GM19467 (cell line): ENCODE measurements at regions not wholly inside any gene's neighbourhood (a gene's known extent, or its start where the extent isn't known, plus 50 kb on each side); places are given as distances from the start of the nearest gene placed in this dataset.
"Not testable (repeated sequence)": the region's sequence is repeated elsewhere in the genome, so short reads cannot be mapped to it uniquely, and the experiment has no call there.

Experiments used
- ATAC-seq: cut with Tn5 transposase; IDR thresholded peaks from one replicate; pipeline ENCODE4 v1.9.1; 2021; ENCODE audit warnings: mild to moderate bottlenecking, moderate library complexity; ENCODE audit not compliant: unreplicated experiment

DNA sequence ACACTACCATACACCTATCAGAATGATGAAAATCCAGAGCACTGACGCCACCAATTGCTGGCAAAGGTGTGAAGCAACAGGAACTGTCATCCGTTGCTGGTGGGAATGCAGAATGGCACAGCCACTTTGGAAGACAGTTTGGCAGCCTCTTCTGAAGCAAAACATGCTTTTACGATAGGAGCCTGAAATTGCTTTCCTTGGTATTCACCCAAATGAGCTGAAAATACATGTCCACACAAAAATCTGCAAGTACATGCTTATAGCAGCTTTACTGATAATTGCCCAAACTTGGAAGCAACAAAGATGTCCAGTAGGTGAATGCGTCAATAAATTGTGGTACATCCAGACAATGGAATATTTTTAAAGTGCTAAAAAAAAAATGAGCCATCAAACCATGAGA lies 322.8 kb upstream of the FAT1 start:
- no peak for ATAC-seq

DNA sequence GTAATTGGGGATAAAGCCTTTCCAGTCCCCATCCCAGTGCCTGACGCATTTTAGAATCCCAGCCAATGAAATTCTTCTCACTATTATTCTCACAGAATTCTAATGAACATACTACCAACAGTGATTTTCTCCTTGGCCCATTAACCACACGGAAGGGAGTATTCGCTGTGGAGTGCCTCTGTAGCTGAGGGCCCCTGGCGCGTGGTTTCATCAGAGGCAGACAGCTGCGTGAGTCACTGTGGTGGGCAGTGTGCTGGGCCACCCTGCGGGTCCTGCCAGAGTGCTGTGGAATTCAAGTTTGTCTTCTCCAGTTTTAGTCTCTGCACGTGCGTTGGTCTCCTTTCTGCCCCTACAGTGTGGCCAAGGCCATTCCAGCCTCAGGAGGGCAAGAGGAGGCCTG lies 335.4 kb upstream of the FAT1 start:
- ATAC-seq = no peak

DNA sequence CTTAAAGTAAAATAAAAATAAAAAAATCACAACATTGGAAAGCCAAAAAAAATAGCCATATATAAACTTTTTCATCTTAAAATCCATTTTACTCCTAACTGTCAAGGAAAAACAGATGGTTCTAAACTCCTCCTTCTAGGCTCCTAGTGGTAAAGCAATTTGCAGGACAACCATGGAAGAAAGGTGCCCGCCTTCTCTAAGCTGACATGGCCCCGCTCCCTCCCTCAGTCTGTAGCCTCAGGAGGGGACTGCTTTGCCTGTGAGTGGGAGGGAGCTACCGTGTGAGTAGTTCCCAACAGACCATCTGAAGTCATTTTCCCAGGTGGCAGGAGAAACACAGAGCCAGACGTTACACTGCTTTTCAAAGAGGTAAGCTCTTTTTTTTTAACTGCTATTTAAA lies 336.2 kb upstream of the FAT1 start:
- no peak for ATAC-seq

DNA sequence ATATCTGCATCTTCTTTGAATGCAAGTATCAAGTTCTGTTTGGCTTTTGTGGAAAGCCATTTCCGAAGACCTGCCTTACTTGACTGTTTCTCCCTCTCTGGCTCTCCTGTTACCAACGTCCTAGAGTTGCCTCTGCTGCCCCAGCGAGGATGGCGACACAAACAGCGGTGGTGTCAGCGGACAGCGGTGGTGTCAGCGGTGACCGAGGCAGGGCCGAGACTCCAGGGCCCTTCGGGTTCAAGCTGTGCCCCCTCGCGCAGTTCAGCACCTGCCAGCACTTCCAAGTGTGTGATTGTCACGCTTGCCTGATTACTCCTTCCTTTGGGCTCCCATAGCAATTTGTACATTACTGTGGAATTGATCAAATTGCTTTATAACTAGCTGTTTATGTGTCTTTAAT lies 336.9 kb upstream of the FAT1 start:
- ATAC-seq = no peak

DNA sequence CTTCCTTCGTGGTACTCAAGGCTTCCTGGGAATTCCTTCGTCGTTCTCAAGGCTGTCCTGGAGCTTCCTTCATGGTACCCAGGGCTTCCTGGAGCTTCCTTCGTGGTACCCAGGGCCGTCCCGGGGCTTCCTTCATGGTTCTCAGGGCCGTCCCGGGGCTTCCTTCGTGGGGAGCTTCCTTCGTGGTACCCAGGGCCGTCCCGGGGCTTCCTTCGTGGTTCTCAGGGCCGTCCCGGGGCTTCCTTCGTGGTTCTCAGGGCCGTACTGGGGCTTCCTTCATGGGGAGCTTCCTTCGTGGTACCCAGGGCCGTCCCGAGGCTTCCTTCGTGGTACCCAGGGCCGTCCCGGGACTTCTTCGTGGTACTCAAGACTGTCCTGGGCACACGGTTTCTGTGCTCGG lies 339.6 kb upstream of the FAT1 start:
- ATAC-seq = no peak

DNA sequence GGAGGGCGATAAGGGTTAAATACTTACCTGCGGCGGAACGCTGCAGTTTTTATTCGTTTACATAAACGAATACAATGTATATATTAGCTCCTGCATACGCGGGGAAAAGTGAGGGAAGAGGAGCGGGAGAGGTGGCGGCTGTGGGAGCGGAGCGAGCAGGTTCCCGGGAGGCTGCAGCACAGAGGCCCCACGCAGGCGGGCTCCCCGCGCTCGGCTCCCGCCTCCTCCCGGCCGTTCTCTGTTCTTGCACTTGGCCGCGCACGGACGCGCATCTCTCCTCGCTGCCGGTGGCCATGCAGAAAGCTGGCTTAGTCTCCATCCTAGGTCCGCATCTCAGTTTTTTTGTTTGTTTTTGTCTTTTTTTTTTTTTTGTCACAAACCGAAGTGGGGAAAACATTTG lies 340.4 kb upstream of the FAT1 start:
- ATAC-seq = no peak

DNA sequence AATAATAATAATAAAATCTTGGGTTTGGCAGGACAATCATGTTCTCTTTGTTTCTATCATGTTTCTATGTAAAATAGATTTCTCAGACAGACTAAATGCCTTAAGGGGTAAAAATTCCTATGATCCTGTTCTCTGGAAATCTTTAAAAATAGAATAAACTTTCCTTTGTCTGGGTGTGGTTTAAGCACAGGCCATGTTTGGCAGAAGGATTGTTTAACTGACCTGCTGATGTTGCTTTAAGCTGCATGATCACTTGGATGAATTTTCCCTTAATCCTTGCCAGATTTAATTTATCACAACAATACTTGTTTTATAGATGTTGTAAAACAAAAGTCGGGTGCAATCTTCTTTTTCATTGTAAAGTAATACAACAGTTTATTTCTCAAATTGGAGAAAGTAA lies 341.7 kb upstream of the FAT1 start:
- no peak for ATAC-seq

DNA sequence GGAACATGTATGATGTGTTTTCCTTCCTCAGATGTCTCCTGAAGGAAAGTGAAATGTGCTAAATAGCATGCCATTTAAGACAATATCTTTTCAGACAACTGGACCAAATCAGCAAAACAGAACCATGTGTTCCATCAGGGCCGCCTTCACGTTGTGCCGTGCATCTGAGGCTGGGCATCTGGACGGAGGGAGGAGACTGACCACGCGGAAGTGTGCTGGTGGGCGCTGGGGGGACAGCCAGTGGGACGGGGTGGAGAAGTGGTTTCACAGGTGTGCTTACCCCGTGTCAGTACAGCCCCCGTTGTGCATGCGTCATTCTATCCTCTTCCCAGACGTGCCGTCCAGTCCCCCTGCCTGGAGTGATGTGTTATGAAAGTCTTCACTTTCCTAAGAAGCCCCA lies 342.1 kb upstream of the FAT1 start:
- no peak for ATAC-seq

DNA sequence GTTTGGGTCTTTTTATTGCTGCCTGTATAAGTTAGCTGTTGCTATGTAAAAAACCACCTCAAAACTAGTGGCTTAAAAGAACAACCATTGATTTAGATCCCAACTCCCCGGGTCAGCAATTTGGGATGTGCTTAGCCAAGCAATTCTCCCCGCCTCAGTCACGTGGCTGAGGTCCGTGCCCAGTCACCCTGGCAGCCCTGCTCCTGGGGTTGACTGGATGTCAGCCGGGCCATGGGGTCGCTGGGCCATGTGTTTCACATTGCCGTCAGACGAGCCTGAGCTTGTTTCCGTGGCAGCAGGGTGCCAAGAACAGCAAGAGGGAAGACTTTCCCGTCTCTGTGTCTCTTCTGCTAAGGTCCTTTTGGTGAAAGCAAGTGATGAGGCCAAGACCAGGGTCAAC lies 345.7 kb upstream of the FAT1 start:
- ATAC-seq = no peak

DNA sequence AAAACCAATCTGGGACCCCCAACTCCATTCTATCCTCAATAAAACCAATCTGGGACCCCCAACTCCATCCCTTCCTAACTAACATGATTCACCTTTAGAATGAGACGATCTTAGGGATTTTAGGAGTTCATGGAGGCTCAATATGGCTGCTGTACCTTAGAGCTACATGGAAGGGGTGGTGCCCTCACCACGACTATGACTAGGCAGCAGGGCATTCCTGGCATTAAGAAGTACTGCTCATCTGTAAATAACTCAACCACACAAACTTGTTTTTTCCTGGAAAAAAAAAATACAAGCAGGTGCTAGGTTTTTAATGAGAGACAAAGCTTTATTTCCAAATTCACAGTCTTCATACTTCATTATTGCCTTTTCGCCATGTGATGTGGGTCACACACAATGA lies 346.5 kb upstream of the FAT1 start:
- ATAC-seq = no peak

DNA sequence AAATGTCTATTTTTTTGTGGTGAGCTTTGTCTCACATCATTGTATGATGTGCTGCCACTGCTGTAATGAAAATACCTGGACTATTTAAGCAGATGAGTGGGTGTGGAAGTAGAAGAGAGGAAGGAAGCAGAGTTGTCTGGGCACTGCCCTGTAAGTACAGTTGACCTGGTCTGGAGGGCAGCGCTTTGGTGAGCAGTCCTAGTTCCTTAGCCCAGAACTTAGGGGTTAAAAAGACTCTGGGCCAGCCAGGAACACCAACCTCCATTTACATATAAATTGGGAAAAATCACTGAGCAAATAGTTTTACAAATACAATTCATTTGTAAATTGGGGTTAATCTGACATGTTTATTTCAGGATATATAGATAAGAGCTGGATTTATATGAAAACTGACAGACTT lies 347.1 kb upstream of the FAT1 start:
- no peak for ATAC-seq

DNA sequence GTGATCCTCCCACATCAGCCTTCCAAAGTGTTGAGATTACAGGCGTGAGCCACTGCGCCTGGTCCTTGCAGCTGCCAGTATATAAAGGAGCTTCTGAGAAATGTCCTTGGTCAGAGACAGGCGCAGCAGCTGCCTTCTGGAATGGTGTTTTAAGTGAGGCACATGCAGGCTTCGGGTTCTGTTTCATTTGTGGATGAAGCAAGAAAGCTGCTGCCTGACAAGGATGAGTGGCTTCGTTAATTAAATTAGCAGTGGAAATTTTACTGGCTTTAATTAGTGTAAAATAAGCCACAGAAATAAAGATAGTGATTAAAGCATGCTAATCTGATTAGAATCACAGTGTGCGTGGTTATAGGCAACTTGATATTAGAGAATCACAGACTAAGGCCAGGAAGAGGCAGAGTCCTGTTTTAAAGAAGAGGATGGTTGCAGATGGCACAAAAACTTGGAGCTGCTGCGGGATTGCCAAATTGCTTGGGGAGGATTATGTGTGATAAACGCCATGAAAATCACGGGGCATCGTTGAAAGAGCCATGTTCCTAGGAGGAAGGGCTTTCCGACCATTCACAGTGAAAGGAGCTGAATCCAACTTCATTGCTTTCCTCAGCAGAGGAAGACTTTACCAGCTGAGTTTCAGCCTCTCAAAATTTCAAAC lies 348.4 kb upstream of the FAT1 start:
- ATAC-seq = no peak

DNA sequence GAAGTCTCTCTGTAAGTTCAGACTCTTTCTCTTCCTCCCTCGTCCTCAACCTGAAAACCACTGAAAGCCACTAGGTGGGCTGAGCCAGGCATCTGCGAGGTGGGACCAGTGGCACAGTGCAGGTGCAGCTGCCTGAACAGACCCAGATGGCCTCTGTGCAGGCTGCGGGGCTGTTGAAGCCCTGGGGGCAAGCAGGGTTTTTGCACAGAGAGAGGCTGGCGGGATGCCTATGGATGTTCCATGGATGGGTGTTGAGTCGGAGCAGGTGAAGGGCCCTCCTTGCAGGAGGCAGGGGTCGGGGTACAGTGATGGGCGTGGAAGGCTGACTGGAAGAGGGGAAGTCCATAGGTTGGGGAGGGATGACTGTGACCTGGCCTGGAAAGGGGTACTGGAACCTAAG lies 350.2 kb upstream of the FAT1 start:
- no peak for ATAC-seq

DNA sequence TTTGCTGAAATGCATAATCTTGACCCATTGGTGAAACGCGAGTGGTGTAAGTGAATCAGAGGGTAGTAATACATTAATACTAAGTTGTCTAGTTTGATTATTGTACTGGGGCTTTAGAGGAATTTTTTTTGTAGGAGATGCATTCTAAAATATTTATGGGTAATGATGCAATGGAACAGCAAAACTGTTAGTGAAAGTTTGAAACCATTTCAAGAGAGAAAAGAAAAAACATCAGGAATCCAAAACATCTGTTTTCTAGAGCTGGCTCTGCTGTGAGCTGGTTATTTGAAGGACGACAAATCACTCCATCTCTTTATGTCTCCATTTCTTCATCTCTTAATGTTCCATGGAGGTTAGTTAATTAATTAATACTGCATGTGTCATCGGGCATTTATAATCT lies 351.9 kb upstream of the FAT1 start:
- ATAC-seq = no peak

DNA sequence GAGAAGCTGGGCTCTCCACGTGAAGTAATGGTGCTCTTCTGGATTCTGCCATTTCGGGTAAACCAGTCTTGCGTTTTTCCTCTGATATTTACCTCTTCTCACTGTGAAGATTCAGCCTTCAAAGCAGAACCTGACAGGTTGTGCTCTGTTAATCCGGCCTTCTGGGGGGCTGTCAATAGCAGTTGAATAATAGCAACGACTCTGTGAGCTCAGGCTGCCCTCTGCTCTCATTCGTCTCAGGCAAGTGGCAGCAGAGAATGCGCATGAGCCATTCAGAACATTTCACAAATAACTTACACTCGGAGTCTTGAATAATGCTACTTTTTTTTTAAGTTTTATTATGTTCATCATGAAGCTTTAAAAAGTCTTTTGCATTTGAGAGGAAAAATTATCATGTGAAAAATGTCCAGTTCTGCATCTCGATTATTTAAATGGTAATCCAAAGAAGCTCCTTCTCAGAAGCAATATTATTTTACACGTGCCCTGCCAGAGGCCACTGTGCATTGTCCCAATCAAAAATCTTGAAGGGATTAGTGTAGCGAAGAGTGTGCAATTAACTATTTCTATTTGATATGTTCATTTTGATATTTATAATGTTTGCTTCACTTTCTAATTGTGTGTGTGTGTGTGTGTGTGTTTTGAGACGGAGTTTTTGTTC lies 354.2 kb upstream of the FAT1 start:
- ATAC-seq = no peak

DNA sequence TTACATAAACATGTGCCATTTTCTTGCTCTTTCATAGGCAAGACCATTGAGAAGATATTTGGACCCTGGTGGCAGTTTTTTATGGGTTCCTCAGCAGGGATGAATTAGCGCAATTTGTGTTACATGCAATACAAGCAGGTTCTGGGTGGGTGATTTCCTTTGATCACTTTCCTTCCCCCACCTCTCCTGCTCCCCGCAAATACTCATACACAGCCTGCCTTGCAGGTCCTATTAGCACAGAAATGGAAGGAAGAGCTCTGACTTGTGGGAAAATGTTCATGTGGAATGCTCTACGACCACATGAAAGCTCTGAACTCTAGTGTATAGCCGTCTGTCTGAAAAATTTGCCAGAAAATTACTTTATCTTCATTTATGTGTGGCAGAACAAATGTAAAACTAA lies 361.0 kb upstream of the FAT1 start:
- ATAC-seq = no peak

DNA sequence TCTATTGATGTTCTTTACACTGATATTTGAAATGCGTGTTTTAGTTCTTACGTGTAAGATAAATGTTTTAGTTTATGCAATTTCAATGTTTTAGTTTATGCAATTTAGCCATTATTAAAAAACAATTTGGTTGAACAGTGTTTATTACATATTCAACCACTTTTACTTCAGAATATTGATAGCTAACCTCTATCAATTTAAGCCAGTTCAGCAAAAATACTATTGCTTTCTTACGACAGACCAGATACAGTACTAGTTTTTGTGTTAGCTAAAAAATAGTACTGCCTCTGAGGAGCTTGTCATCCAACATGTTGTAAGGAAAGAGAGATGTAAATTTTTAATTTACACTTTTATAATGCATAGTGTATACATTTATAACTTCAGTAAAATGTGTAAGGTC lies 361.7 kb upstream of the FAT1 start:
- no peak for ATAC-seq

DNA sequence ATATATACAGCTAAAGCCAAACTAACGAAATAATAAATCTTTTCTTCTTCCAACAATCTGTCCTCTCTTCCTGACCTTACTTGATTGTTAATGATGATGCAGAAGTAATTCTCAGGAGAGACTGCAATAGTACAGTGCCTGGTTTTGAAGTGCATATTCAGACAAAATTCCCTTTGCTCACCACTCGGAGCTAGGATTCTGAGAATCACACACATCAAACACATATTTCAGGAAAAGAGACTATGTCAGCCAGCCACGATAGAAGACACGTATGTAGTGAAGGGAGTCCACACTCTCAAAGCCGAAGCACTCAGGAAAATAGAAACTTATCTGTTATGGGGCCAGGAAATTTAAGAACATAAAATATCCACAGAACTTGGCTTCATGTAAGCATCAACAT lies 362.5 kb upstream of the FAT1 start:
- ATAC-seq = no peak

DNA sequence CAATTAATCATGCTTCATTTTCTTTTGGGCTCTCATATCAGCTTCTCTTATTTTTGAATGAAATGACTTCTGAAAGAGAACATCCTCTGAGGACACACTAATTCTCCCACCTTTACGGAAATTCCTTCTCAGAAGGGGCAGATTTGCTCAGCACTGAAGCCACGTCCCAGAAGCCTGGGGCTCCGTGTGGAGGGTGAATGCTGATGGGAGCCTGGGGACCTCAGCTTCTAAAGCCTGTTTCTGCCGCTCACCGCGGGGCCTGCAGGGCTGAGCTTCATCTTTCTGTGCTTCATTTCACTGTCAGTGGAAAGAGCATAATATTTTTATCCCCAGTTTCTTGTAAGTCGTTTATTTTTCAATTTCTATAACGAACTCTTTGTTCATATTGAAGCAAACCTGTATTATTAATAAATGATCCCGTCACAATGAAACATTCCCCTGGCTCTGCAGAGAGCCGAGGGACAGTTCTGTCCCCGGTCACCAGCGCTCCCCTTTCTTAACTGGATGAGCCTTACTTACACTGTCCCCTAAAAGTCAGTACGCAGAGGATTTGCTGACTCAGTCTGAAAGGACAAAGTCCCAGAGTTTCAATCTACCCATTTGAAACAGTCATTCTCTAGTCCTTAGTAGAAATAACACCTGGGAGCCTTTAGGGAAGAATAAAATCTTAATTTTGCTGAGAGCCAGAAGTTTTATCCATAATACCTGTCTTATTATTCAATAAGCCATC lies 364.6 kb upstream of the FAT1 start:
- ATAC-seq = no peak

DNA sequence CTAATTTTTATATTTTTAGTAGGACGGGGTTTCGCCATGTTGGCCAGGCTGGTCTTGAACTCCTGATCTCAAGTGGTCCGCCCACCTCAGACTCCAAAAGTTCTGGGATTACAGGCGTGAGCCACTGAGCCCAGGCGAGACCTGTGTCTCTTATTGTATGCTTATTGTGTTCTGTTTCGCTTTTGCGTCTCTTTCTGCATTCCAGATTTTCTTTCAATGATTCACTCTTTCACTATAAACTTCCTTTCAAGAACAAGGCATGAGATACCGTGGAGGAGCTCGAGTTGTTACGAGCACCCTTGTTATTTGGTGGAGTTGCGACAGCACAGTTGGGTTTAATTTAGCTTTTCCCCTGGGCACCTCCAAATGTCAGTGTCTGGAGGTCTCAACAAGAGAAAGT lies 366.7 kb upstream of the FAT1 start:
- no peak for ATAC-seq

DNA sequence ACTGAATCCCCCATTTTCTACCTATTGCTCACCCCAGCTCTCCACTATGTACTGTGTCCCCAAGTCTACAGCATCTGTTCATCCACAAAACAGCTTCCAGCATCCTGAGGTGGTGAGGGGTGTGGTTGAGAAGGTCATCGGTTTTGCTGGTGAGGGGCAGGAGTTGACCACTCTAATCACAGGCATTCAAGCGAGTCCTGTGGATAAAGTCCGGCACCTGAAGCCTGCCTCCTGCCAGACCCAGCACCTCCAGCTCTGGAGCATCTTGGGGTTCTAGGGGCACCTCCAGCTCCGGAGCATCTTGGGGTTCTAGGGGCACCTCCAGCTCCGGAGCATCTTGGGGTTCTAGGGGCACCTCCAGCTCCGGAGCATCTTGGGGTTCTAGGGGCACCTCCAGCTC lies 367.2 kb upstream of the FAT1 start:
- not testable (repeated sequence) for ATAC-seq

DNA sequence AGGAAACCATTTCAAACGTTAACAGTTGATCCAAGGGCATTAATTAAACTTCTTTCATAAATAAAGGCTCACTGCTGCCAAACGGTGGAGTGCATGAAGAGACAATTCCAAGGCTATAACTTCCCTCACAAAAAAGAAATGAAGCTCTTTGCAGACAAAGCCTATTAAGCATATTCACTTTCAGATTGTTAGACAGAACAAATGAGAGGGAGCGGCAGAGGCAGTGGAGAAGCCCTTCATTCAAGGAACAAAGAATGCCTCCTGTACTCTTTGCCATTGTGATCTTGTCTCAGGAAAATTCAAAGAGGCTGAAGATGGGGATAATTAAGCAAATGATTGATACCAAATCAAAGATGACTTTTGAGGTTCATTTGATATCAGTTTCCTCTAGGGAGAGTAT lies 370.5 kb upstream of the FAT1 start:
- no peak for ATAC-seq

DNA sequence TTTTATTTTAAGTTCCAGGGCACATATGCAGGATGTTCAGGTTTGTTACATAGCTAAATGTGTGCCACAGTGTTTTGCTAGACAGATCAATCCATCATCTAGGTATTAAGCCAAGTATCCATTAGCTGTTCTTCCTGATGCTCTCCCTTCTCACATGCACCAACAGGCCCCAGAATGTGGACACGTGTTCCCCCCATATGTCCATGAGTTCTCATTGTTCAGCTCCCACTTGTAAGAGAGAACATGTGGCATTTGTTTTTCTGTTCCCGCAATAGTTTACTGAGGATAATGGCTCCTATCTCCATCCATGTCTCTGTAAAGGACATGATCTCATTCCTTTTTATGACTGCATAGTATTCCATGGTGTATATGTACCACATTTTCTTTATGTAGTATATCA lies 374.8 kb upstream of the FAT1 start:
- no peak for ATAC-seq
